AG09309 (cell line): ENCODE measurements at regions not wholly inside any gene's neighbourhood (a gene's known extent, or its start where the extent isn't known, plus 50 kb on each side); places are given as distances from the start of the nearest gene placed in this dataset.
"Not testable (repeated sequence)": the region's sequence is repeated elsewhere in the genome, so short reads cannot be mapped to it uniquely, and the experiment has no call there.

Experiments
- DNase-seq: peaks from one replicate; pipeline ENCODE4 v3.0.0-alpha.2; 2010; ENCODE audit warnings: low read depth
- H3K4me3 ChIP-seq: 2 replicates; pipeline ENCODE4 v1.5.1; 2011; ENCODE audit warnings: mild to moderate bottlenecking, low read depth, low read length, moderate library complexity; ENCODE audit not compliant: control insufficient read depth
- TF ChIP-seq, protein P1 (sequence below): IDR thresholded peaks from 2 replicates; pipeline ENCODE4 v1.5.1; 2011; ENCODE audit warnings: mild to moderate bottlenecking, low read depth, low read length, inconsistent platforms; ENCODE audit not compliant: insufficient read depth, control insufficient read depth; ENCODE audit errors: missing control alignments

DNA sequence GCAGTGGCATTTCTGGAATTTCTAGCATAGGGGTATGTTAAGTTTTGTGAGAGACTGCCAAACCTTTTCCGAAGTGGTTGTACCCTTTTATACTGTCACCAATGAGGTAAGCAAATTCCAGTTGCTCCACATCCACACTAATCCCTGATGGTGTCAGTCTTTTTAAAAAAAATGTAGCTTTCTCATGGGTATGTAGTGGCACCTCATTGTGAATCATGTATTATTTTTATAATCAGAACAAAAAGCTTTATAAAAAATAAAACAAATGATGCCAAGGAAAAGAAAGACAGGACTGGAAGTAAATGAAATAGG, 93.4 kb upstream of the CLINT1 start:
- TF ChIP-seq, protein P1, sequence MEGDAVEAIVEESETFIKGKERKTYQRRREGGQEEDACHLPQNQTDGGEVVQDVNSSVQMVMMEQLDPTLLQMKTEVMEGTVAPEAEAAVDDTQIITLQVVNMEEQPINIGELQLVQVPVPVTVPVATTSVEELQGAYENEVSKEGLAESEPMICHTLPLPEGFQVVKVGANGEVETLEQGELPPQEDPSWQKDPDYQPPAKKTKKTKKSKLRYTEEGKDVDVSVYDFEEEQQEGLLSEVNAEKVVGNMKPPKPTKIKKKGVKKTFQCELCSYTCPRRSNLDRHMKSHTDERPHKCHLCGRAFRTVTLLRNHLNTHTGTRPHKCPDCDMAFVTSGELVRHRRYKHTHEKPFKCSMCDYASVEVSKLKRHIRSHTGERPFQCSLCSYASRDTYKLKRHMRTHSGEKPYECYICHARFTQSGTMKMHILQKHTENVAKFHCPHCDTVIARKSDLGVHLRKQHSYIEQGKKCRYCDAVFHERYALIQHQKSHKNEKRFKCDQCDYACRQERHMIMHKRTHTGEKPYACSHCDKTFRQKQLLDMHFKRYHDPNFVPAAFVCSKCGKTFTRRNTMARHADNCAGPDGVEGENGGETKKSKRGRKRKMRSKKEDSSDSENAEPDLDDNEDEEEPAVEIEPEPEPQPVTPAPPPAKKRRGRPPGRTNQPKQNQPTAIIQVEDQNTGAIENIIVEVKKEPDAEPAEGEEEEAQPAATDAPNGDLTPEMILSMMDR = no peak
- H3K4me3 ChIP-seq = no peak overlapping the region
- no peak for DNase-seq

DNA sequence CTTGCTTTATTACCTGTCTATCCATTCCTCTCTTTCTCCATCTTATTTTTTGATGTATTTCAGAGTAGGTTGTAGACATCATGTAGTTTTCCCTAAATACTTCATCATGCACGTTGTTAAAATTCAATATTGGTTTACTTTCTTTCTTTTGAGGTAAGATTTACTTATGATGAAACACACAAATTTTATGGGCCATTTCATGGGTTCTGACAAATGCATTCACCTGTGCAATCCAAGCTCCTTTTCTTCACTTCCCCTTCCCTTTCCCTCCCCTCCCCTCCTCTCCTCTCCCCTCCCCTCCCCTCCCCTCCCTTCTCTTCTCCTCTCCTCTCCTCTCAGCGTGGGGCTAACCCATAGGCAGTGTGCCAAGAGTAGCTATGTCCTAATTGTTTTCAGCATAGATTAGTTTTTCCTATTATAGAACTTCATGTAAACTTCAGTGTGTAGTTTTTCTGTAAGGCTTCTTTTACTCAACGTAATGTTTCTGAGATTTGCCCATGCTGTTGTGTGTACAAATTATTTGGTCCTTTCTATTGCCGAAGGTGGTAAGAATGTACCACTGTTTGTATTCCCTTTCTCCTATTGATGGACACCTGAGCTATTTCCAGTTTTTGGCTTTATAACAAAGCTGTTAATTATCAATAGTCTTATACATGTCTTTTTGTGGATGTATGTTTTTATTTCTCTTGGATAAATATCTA, 92.9 kb upstream of the CLINT1 start:
- no peak overlapping the region for H3K4me3 ChIP-seq
- TF ChIP-seq, protein P1 = no peak
- no peak for DNase-seq

DNA sequence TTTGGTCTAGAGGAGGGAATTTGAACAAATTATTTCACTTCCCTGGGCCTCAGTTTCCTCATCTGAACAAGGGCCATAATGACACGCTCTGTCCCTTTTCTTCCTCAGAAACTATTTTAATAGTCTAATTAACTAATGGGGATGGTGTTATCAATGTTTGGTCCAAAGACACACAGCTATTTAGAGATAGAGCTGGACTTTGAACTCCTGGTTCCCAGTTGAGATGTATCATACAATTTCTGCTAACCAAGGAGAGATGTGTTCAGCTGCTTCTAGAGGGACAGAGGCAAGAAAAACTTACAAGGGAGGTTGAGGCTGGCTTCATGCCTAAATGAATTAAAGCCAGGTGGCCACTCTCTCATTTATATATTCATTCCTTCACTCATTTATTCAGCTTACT, 90.6 kb upstream of the CLINT1 start:
- H3K4me3 ChIP-seq = no peak overlapping the region
- DNase-seq = no peak

DNA sequence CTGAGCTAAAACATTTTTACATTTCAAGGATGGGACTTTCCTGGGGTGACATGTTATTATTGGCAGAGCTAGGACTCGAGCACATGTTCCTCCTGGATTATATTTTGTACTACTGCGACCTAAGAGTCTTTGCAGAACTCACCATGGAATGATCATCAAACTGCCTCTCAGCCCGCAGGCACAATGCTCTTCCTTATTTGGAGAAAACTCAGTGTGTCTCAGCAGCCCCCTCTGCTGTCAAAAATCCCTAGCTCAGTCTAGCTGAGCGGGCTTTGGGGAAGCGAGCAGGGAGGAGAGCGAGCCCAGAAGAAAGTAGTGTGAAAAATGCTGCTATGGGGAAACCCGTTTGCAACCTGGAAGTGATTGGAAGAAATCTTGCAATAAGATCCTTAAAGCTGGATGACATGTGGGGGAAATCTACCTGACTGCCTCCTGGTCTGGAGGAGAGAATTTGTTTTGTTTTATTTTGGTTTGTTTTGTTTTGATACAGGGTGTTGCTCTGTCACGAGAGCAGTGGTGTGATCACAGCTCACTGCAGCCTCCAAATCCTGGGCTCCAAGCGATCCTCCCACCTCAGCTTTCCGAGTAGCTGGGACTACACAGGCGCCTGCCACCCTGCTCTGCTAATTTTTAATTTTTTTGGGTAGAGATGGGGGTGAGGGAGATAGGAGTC, 89.9 kb upstream of the CLINT1 start:
- TF ChIP-seq, protein P1 = peak; percentile 91
- H3K4me3 ChIP-seq = no peak overlapping the region
- DNase-seq = peak; percentile 80

More for the DNA sequence above, 90.6 kb upstream of the CLINT1 start:
- TF ChIP-seq, protein P1 = no peak

DNA sequence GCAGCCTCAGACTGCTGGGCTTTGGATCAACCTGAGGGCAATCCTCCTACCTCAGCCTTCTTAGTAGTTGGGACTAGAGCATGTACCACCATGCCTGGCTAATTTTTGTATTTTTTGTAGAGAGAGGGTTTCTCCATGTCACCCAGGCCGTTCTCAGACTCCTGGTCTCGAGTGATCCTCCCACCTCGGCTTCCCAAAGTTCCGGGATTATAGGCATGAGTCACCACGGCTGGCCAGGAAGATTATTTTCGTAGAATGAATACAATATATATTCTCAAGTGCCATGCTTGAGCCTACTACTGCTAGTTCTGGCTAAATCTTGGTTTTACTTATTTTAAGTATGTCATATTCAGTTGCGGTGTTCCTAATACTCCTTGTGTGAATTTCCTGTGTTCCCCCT, 88.2 kb upstream of the CLINT1 start:
- H3K4me3 ChIP-seq = no peak overlapping the region
- TF ChIP-seq, protein P1 = no peak
- no peak for DNase-seq

DNA sequence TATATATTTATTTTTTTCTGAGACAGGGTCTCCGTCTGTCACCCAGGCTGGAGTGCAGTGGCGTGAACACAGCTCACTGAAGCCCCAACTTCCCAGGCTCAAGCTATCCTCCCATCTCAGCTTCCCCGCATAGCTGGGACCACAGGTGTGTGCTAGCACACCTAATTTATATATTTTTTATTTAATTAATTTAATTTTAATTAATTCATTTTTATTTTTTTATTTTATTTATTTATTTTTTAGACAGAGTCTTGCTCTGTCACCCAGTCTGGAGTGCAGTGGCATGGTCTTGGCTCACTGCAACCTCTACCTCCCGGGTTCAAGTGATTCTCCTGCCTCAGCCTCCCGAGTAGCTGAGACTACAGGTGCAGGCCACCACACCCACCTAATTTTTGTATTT, 86.9 kb upstream of the CLINT1 start:
- not testable (repeated sequence) for H3K4me3 ChIP-seq, DNase-seq

DNA sequence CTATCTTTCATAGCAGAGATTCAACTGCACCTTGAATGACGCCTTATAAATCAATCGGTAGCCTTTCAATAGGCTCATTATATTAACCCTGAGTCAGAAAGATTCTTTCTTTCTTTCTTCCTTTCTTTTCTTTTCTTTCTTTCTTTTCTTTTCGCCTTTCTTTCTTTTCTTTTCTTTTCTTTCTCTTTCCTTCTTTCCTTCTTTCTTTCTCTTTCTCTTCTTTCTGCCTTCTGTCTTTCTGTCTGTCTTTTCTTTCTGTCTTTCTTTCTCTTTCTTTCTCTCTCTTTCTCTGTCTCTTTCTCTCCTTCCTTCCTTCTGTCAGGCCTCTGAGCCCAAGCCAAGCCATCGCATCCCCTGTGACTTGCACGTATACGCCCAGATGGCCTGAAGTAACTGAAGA, 86.0 kb upstream of the CLINT1 start:
- DNase-seq = no peak
- TF ChIP-seq, protein P1 = no peak
- no peak overlapping the region for H3K4me3 ChIP-seq
